NCI-H2029 treated with DMSO at 0.1 percent for 48 hours (cell line): ENCODE measurements at regions not wholly inside any gene's neighbourhood (a gene's known extent, or its start where the extent isn't known, plus 50 kb on each side); places are given as distances from the start of the nearest gene placed in this dataset.

Source experiments
- DNase-seq: peaks from one replicate; lab custom pipeline; 2025; lab: John Stamatoyannopoulos, UW

DNA sequence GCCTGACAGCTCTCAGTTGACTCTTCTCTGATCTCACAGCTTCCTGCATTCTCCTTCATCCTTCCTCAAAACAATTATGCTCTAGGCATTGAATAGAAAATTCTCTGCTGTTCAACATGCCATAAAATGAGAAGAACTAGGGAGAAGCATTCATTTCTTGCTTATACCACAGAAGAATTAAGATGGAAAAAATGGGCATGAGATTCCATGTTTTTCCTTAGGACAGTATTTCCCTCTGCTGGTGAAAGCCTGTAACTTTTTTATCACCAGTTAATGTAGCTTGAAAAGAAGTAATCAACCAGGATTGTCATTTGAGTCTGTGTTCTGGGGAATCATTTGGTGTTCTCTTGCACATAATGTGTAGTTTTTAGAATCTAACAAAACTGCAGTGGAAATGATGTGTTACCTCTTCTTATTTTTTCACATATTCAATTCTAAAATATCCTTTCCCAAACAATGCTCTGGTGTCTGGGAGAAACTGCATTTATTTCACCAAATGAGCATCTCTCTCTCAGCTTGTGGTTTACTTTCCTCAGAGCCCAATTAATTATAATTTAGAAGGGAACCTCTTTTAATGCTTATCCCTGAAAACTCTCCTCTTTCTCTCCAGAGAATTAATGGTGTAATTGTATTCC is 92.8 kb upstream of the DCBLD2 start:
- DNase-seq, result no peak

DNA sequence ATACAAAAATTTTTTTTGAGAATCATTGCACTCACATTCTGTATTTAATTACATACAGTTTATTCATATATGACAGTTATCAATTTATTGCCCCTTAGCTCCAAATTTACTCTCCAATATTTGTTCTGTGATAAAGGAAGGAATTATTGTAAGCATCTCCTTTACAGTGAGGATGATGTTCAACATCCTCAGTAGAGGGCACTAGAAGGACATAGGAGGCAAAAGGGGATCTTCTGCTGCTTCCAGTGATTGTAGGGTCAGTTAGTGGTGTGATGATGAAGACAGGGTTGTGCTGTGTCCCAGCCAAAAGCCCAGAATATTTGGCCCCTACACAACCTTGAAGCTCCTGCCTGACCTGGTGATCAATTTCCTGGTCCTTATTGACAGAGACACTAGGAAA is 89.9 kb upstream of the DCBLD2 start:
- DNase-seq, result no peak

DNA sequence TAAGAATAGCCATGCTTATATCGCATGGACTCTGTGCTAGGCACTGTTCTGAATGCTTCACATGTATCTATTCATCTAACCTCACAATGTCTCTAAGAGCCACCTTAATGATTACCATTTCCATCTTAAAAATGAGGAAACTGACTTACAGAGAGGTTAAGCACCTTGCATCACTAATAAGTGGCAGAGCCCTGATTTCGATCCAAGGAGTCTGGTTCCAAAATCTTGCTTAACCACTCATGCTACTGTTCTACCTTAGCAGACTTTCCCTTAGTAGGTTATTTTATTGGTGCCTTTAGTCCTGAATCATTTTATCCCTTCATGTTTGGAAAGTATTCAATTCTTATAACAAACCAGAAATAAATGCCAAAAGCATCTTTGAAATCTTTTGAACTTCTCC is 89.2 kb upstream of the DCBLD2 start:
- DNase-seq, result no peak

DNA sequence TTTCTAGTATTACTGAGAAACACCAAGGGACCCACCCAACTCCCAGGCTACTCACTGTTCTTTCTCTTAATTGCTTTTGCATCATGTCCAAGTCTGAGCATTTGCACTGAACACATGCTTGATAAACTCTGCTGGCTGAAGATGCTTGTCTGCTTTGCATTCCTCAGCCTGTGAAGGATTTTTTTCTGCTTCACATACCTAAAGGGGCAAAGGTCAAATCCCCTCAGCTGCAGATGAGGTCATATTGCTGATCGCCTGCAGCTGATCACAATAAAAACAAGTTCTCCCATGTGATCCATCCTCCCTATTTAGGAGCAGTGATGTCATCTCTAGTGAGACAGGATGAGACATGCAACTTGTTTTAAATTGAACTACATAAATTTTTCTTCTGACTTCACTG is 84.6 kb upstream of the DCBLD2 start:
- no peak for DNase-seq

GRCh38 chr3:98985431-98985830 is 83.9 kb upstream of the DCBLD2 start:
- no peak for DNase-seq

DNA sequence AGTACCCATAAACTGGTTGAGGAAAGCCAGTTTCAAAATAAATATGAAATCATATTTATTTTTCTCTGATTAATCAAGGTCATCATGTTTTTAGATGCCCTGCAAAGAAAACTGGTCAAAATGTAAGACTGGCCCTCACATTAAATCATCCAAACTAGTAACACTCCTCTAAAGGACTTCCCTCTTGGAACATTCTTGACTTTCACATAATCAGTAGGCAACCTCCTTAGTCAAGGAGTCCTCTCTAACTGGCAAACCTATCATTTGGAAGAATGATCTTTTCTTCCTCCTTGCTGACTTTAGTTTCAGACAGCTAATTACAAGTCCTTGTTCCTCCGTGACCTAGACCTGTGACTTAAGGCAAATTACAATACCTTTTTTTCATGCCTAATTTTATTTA is 82.5 kb upstream of the DCBLD2 start:
- DNase-seq, result no peak

DNA sequence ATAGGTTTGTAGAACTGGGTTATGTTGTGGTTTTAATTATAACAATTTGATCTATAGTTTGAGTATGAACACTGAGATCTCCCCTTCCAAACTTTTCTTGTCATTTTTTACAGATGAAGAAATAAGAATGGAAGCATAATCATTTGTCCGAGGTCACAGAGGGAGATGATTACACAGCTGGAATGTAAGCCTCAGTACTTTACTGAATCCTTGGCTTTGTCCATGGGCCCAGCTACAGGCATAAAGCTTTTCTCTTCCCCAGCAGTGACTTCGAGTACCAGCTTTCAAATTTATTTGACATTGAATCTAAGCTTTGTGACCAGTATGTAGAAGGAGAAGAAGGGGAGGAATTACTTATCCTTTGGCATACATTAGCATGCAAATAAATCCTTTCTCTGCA is 80.9 kb upstream of the DCBLD2 start:
- DNase-seq, result no peak

GRCh38 chr3:98980915-98981596 is 79.6 kb upstream of the DCBLD2 start:
- no peak for DNase-seq

GRCh38 chr3:98979296-98979695 is 77.8 kb upstream of the DCBLD2 start:
- DNase-seq, result no peak

DNA sequence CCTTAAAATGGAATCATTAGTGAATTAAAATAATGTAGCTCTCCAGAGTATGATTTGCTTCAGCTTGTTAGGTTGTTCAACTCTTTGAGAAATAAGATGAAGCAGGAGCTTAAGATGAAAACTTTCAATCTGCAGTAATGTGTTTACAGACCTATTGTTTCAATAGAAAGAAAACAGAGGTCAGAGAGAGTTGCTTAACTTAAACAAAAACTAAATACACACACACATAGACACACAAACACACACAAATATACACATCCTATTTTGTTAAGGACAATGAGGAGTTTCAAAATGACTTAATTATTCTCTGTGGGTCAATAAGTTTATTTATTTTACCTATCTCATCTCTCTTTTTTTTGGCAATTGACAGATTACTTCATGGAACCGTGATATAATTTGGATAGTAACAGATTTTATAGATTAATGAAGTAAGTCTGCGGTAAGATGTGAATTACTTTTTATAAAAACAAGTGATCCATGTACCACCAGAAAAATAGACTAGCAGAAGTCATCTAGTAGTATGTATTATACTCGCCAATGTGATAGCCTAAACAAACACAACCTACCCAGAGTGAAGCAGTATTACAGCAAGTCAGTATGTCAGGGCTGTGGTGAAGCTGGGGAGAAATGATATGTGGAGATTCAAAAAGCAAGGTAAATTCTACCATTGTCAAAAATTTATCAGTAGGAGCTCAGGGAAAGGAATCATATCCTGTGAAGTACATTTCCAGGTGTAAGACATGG is 76.7 kb upstream of the DCBLD2 start:
- DNase-seq, result no peak

GRCh38 chr3:98977520-98977919 is 76.0 kb upstream of the DCBLD2 start:
- DNase-seq, result no peak

DNA sequence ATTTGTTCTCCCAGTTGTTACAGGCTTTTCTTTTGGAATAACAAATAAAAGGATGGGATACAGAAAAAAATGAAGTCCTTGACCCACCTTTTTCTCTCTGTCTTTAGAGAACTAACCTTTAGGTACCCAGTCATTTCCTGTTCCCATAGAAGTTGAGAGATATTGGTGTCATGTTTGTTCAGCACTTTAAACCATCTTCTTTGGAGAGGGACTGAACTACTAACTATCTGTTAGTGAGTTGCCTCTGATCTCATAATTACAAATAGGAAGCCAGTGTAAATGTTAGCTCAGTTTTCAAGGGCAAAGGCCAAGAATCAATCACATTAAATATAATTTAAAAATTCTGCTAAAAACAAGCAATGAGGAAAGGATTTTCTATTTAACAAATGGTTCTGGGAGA is 72.9 kb upstream of the DCBLD2 start:
- no peak for DNase-seq

DNA sequence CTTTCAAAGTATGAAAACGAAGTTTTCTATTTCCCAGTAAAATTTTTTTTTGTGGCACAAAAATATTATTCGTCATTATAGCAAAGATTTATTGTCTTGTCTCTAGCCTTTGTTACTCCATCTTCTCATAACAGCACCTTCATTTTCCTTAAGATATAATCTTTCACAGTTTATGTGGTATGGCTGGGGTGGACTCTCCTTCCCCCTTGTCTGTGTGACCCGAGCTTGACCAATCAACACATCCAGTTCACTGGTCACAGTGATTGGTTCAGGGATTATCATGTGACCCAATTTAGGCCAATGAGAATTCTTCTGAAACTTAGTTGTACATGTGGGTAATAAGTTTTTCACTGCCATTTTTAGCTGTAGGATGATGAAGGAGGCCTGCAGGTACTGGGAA is 71.2 kb upstream of the DCBLD2 start:
- DNase-seq, result no peak

- no peak for DNase-seq
Observed at GRCh38 chr3:98972155-98972554, 70.7 kb upstream of the DCBLD2 start.

GRCh38 chr3:98971169-98971681 is 69.7 kb upstream of the DCBLD2 start:
- DNase-seq, result no peak

GRCh38 chr3:98969295-98969694 is 67.8 kb upstream of the DCBLD2 start:
- no peak for DNase-seq

DNA sequence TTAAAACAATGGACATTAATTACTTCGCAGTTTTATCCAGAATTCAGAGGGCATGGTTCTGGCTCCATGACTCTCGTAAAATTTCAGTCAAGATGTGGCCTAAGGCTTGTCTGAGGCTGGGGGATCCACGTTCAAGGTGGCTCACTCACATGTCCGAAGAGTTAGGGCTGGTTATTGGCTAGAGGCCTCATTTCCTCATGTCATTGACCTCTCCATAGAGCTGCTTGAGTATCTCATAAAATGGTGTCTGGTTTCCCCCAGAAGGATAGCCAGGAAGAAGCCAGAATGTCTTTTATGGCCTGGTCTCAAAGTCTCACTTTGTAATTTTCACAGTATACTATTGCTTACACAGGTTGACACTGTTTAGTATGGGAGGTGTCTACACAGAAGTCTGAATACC is 67.3 kb upstream of the DCBLD2 start:
- no peak for DNase-seq

GRCh38 chr3:98968347-98968746 is 66.9 kb upstream of the DCBLD2 start:
- DNase-seq, result no peak

- DNase-seq, result no peak
Observed at GRCh38 chr3:98967758-98968157, 66.3 kb upstream of the DCBLD2 start.

DNA sequence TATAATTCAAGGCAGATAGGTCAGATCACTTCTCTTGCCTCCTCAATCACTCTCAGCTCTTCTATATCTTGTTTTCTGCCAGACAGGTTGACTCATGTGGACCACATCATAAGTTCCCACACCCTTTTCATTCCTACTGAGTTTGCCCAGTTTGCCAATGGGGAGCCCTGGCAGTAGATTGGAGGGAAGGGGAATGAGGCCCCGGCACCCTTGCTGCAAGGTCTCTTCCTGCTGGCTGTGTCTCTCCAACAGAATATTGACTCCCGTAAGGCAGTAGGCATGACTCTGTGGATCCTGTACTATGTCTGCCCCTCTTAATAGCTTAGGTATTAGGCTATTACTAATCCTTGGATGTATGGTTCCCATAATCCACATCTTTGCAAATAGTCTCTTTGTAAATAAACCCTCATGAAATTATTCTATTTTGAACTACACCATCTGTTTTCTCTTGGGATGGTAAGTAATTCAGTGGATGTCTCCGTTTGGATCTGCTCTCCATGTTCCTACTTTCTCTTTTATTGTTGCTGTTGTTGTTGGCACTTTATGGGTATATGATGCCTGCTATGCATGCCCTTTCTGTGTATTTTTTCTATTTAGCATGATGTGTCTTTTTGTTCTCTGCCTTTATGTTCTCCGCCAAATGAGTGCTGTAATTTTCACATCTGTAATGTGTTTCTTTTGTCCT is 65.5 kb upstream of the DCBLD2 start:
- no peak for DNase-seq

- no peak for DNase-seq
Observed at GRCh38 chr3:98966434-98966833, 64.9 kb upstream of the DCBLD2 start.

DNA sequence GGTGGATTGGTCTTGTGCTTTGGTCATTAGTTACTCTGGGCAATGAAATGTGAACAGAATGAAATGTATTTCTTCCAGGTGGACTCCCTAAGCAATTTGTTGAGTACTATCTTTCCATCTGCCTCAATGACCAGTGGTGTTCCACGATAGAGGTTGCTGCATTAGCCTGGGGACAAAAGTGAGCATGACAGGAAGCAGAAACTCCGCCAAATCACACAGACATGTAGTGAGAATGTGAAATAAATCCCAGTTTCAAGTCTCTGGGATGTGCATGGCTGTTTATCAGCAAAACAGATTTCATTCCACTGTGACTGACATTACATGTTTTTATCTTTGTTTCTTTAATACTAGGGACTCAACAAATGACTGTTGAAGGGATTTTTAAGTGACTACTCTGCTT is 63.3 kb upstream of the DCBLD2 start:
- no peak for DNase-seq

DNA sequence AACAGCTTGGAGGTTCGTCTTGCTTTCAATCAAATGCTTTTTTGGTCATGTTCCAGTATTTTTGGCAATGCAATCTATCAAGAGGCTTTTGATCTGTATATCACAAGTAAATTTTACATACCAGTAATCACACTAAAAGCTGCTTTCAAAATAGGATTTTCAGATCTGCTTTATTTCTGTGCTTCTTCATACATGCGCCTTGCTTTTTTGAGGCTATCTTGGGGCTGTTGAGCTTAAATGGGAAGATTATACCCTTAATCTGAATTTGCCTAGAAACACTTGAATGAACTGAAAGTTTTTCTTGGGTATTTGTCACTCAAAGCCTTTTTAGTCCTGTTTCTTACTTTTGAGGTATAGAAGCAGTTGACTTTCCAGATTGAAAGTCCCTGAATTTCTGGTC is 62.1 kb upstream of the DCBLD2 start:
- no peak for DNase-seq
